Cardiac septum (tissue), 1 donor: ENCODE measurements at regions not wholly inside any gene's neighbourhood (a gene's known extent, or its start where the extent isn't known, plus 50 kb on each side); places are given as distances from the start of the nearest gene placed in this dataset.

Experiments used
- DNase-seq: peaks from one replicate; pipeline ENCODE4 v3.0.0-alpha.2; 2020; ENCODE audit warnings: low spot score
- intact Hi-C: fragments of 100-400 bp; cut with DNase I; formaldehyde crosslinking; loops from one replicate; pipeline ENCODE4 v1.14.0; 2022
- donor health status: DM: no; HTN: no; CAD: no.

DNA sequence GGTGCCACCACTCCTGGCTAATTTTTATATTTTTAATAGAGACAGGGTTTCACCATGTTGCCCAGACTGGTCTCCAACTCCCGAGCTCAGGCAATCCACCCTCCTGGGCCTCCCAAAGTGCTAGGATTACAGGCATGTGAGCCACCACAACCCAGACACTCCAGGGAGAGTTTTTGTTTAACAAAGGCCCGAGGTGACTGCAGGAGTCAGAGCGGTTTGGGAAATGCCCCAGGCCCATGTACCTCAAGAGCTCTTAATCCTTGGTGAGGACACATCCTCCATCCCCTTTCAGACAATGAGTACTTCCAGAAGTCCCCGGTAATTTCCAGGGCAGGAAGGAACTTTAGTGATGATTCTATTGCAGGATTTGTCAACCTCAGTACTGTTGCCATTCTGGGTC is 176.0 kb downstream of the ESRRB start:
- intact Hi-C loops, result no loop called here
- no peak for DNase-seq

DNA sequence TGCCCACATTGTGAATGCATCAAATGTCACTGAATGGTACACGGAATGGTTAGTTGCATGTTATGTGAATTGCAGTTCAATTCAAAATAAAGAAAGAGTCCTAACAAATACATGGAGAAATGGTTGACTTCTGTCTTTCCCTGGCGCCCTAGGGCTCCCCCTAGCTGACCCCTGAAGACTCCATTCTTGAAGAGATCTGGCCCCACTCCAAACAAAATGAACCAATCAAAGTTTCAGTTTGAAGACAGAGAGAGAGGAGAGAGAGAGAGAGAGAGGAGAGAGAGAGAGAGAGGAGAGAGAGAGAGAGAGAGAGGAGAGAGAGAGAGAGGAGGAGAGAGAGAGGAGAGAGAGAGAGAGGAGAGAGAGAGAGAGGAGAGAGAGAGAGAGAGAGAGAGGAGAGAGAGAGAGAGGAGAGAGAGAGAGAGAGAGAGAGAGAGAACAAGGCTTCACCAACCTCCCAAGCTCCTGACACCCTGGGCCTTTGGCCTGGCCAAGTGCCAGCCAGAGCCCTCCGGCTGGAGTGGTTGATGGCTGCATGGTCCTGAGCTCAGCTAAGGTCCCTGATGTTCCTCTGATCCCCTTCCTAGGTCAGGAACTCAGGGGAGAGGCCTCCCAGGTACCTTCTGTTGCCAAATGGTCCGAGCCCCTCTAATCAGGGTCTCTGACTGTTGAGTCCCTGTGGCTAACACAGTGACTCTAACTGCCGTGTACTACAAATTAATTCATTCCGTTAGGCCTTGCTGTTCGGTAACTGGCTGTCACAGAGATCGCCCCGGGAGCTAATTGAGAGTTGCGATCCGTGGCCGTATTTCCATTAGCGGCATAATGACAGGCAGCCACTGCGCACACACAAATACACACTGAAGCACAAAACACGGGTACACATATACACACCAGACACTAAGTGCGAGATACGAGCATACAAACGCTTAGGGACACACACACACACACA is 188.8 kb downstream of the ESRRB start:
- no peak for DNase-seq
- intact Hi-C loops, result no loop called here

DNA sequence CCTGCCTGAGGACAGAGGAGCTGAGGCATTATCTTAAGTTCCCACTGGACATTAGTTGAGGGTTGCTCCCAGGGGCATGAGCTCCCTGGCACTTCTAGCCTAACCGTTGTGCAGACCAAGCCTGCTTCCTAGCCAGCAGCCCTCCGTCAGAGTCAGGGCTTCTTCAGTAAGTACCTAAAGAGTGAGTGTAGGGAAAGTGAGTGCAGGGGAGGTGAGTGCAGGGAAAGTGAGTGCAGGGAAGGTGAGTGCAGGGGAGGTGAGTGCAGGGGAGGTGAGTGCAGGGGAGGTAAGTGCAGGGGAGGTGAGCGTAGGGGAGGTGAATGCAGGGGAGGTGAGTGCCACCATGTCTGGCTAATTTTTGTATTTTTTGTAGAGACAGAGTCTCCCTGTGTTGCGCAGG is 190.5 kb downstream of the ESRRB start:
- DNase-seq, result no peak
- intact Hi-C loops, result no loop called here

DNA sequence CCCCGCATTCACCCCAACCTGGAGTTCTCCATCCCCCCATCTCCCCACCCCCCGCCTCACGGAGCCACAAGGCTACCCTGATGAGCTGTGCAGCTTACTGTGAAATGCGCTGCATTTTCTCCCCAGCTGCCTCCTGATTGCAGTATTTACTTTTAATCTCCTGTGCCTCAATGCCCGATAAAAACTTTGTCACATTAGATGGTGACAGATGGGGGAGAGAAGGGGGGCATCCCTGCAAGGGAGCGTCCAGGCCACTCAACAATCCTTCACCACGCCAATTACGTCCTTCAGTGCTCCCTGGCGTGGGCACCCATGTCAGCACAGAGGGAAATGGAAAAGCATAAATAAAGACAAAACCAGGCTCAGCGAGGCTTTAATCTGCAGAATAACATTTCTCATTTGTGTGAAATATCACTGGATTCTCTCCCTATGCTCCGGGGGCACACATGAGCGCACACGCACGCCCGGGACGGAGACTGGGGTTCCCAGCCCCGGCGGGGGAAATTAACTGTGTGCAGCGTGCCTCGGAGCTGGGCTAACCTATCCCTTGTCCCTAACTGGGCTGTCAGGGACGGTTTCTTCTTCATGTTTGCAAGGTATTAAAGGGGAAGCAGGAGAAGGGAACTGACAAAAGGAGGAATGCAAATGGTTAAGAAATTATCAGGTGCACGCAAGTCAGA is 186.7 kb upstream of the VASH1 start:
- DNase-seq, result peak; percentile 14
- intact Hi-C loops, result no loop called here

DNA sequence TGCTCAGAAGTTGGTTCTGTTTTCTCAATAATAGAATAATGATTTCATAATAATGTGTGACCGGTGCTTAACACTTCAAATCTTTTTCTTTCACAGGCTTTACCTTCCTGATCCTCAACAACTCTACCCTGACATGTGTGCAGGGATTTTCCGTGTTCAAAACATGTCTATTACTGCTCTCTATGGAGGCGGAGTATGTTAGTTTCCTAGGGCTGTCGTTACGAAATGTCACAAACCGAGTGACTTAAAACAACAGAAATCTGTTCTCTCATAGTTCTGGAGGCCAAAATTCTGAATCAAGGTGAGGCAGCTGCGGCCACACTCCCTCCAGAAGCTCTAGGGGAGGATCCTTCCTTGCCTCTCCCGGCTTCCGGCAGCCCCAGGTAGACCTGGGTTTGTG is 186.2 kb upstream of the VASH1 start:
- intact Hi-C loops, result no loop called here
- no peak for DNase-seq

DNA sequence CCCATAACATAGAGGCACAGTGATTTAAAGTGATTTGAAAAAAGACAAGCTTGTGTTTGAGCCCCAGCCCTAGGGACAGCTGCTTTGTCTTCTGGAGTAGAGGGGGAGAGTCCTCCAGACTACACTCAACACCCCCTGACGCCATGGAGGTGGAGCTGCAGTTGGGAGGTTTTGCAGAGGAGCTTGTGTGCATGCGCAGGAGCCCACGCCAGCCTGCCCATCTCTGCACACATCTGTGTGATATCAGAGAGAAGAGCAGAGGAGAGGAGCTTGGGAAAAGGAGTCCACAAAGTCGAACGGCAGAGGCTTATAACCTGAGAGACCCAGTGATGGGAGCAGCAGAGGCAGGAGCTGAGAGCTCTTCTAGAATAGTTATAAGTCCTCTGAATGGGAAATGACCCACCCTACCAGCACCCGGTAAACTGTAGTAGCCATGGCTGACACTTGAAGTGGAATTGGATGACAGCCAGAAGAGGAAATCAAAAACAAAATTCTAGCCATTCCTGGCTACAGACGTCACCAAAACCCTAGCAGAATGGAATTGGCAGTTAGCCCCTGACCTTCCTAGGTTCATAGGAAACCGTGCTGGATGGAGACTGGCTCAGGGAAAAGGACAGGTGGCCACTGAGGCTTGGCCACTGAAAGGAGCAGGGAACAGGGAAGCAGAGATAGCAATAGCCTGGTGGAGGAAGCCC is 185.1 kb upstream of the VASH1 start:
- no peak for DNase-seq
- intact Hi-C loops, result no loop called here

DNA sequence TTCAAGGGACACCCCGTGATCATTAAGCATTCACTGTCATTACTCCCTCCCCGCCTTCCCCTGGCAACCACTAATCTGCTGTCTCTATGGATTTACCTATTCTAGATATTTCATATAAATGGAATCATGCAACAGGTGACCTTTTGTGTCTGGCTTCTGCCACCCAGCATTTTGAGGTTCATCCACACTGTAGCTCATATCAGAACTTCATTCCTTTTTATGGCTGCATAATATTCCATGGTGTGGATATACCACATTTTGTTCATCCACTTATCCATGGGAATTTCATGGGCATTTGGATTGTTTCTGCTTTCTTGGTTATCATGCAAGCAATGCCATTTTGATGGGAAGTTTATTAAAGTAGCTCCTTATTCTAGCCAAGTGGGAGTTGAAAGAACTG is 184.2 kb upstream of the VASH1 start:
- no peak for DNase-seq
- intact Hi-C loops, result no loop called here

DNA sequence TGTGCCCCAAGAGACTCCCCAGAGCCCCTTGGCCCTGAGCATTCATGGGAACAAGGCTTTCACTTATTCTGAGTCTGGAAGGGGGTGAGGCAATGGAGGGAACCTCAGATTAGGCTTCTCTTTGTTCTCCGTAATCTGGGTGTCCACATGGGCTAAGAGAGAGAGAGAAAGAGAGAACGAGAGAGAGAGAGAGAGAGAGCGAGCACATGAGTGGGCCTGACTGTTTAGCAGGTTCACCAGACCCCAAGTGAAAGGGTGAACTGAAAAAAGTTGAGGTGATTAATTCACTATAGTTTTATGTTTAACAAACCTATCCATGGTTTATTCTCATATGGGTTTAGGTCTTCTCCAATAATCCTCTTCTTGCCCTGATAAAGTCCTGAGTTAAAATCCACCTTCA is 183.4 kb upstream of the VASH1 start:
- intact Hi-C loops, result no loop called here
- no peak for DNase-seq

DNA sequence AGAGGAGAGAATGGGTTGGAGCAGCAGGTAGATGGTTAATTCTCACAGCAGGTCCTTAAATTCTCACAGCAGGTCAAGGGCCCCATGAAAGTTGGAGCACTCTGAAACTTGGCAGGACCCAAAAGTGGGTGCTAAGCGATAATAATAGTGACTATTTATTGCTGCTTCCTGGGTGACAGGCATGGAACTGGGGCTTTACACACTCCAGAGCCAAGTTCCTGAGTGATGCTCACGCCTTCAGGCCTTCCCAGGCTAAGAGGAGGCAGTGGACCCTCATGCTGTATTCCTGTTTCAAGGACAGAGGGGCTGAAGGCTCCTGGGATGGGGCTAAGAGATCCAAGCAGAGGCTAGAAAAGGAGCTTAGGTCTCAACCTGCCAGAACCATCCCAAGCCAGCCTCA is 180.9 kb upstream of the VASH1 start:
- intact Hi-C loops, result no loop called here

DNA sequence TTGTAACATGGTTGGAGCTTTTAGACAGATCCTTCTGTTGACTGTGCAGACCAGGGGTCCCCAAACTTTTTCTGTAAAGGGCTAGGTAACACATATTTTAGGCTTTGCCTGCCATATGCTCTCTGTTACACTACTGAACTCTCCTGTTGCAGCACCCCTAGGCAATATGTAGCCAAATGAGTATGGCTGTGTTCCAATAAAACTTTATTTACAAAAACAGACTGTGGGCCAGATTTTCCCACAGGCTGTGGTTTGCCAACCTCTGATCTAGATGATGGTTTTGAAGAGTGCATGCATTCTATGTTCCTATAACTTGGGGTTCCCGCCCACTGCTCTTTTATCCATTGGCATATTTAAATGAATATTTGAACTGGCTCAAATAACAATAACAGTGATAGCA is 180.3 kb upstream of the VASH1 start:
- no peak for DNase-seq
- intact Hi-C loops, result no loop called here

More for the DNA sequence above, 180.9 kb upstream of the VASH1 start:
- DNase-seq, result peak; percentile 60

DNA sequence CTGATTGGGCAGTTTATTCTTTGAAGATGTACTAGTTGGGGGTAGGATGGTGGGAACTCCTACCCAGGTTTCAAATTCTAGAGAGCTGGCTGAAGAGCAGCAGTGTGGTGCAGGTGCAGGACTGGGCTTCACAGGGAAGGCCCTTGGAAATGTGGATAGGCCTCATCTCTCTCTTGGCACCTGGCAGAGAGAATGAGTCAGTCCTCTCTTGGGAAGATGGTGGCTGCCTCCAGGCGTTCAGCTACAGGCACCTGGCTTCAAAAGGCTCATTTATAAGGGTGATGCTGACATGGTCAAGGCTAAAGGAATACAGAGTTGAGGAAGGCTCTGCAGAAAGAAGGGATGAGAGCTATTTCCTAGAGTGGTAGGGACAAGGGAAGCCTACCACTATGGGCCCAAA is 179.7 kb upstream of the VASH1 start:
- peak; percentile 47 for DNase-seq
- intact Hi-C loops, result no loop called here

DNA sequence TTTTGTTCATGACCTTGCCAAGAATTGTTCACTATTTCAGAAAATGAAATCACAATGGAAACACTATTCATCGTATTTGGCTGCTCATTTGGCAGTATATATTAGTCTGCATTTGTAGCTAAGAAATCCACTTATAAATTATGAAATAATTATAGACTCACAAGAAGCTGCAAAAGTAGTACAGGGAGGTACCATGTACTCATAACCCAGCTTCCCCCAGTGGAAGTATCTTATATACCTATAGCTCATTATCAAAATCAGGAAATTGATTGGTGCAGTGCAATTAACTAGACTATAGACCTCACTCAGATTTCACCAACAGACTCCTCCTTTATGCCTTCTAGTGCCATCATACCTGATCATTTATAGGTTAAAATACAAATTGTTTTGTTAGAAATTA is 178.8 kb upstream of the VASH1 start:
- DNase-seq, result no peak
- intact Hi-C loops, result no loop called here

DNA sequence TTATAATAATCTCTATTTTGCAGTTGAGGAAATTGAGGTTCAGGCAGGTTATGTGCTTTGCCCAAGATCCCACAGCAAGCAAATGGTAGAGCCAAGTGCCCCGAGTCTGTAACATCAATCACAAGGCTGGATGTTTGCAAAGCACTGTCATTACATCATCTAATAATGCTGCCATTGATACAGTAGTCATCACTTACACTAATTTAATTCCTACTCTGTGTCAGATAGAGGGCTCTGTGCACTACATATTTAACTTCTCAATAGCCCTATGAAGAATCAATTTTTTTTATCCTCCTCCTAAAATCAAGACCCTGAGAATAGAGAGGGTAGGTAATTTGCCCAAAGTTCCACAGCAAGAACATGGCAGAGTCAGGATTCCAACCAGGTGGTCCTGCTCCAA is 178.1 kb upstream of the VASH1 start:
- DNase-seq, result no peak
- intact Hi-C loops, result no loop called here

DNA sequence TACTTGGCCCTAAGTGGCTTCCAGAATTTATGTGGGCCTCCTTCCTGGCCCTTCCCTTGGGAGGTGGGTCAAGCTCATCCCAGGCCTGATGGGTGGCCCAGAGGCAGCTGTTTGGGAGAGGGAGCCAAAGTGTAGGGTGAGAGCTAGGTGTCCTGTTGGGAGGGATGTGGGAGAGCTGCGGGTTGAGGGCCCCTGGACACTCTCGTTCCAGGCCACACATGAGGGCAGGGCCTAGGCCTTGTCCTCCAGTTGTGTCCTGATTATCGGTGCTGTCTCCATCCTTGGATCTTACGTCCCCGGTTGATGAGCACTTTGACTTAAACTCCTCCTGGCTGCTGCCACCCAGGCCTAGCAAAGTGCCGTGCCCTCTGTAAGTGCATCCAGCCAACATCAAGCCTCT is 177.5 kb upstream of the VASH1 start:
- DNase-seq, result peak; percentile 63
- intact Hi-C loops, result no loop called here

DNA sequence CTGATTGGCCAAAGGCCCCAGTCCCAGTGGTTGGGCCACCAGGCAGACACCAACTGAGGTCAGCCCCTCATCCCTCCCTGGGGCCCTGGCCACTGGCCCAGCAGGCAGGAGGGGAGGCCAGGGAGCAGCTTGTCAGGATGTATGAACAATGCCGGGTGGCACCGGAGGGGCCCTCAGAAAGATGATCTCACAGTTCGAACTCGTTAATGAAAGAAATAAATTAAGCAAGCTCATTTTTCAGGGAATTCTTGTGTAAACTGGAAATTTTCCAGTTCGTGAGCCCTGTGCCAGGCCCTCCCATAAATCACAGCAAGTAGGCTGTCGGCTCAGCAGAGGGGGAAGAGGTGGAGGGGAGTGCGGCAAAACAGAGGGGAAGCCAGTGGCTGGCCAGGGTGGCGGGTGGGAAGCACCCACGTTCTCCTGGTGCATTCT is 177.0 kb upstream of the VASH1 start:
- DNase-seq, result peak; percentile 27
- intact Hi-C loops, result no loop called here

DNA sequence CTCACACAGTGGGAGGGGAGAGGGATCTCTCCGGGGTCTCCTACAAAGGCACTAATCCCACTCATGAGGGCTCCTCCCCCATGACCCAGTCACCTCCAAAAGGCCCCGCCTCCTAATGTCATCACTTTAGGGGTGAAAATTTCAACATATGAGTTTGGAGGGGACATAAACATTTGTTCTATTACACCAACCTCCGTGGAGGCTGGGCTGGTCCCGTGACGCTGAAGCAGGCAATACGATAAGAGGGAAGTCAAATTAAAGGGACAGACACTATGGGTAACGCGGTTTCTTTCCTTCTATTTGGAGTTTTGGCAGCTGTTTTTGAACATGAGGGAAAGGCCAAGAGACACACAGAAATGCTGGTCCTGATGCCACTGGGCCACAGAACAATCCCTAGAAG is 175.7 kb upstream of the VASH1 start:
- intact Hi-C loops, result no loop called here
- peak; percentile 57 for DNase-seq

DNA sequence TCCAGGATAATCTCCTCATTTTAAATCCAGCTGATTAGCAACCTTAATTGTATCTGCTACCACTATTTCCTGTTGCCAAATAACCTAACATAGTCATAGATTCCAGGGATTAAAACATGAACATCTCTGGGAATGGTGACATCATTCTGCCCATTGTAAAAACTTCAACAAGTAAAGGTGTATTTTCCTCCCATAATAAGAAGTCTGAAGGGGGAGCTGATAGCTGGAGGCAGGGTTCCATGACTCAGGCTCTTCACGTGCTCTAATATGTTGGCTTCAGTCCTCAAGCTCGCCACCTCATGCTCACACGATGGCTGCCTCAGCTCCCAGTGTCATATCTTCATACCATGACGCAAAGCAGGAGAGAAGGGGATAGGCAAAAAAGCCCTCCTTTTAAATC is 172.0 kb upstream of the VASH1 start:
- DNase-seq, result peak; percentile 20
- intact Hi-C loops, result no loop called here

DNA sequence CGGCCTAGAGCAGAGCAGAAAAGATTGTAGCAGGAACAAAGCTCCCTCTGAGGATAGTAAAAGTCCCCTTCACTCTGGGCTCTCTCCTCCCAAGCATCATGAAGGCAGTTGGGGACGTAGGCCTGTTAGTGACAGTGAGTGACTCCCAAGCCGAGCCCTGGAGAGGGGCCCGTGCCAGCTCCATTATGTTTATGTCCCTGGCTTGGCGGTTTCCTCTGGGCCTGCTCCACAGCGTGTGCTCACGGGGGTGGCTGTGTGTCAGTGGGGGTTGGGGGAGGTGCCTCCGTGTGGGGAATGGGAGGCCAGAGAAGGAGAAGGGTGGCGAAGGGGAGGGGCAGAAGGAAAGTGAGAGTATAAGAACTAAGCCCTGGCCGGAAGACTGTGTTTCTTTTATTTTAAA is 170.0 kb upstream of the VASH1 start:
- DNase-seq, result no peak
- intact Hi-C loops, result no loop called here

DNA sequence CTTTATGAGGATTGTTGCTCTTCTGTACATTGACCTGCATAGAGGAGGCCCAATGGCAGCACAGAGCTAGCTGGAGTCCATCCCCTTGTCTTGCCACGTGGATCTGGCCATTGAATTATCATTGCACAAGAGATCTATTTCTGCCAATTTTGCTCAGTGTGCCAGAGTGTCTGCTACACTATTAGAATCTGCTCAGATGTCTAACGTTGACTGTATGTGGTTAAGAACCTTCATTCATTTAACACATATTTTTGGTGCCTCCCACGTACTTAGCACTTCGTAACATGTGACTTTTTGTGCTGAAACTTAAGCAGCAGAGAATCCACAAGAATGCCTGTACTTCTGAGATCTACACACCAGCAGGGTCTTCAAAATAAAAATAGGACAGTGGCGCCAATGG is 166.0 kb upstream of the VASH1 start:
- DNase-seq, result no peak
- intact Hi-C loops, result no loop called here

DNA sequence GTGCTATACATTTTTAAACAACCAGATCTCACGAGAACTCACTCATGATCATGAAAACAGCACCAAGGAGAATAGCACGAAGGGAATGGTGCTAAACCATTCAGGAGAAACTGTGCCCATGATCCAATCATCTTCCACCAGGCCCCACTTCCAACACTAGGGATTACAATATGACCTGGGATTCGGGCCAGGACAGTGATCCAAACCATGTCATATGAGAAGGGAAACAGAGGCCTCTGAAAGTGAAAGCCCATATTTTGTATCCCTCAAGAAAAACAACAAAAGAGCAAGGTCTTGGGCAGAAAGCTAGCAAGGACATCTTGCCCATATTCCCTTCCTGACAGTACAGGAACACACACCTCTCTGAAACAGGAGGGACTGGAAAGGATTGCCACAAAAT is 163.9 kb upstream of the VASH1 start:
- DNase-seq, result no peak
- intact Hi-C loops, result no loop called here

DNA sequence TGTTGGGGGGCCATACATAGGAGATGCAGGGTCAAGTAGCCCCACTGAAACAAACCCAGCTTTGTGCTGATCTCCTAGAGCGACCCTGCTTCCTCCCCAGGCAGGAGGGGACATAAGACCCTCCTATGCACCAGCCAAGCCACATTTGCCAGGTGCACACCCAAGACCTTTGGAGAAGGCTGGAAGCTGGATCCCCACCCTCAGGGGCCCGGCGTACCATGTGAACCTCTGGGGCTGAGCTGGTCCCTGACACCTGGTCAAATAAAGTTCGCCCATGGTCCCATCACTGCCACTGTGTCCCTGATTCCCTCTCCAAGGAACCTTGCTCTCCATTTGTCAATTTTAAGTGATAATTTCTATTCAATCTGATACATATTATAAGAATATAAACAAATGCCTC is 162.1 kb upstream of the VASH1 start:
- intact Hi-C loops, result no loop called here
- no peak for DNase-seq
